Astrocyte (in vitro differentiated cells and primary cell): ENCODE measurements at regions not wholly inside any gene's neighbourhood (a gene's known extent, or its start where the extent isn't known, plus 50 kb on each side); places are given as distances from the start of the nearest gene placed in this dataset.

ENCODE experiments used
- CTCF ChIP-seq: IDR thresholded peaks from 2 replicates; pipeline ENCODE4 v1.5.1; 2011; ENCODE audit warnings: low read depth, mild to moderate bottlenecking, inconsistent platforms, low read length, moderate library complexity; ENCODE audit not compliant: insufficient read depth
- EZH2 ChIP-seq: IDR thresholded peaks from 2 replicates; pipeline ENCODE4 v1.6.1; 2012; ENCODE audit warnings: mild to moderate bottlenecking, low read length, inconsistent platforms; ENCODE audit not compliant: insufficient read depth

- TF ChIP-seq CTCF (no peak), EZH2 (no peak)
Measured at GRCh38 chrX:35392232-35392631, 405.9 kb upstream of the MAGEB16 start.
